ENCODE measurements at regions not wholly inside any gene's neighbourhood (a gene's known extent, or its start where the extent isn't known, plus 50 kb on each side); places are given as distances from the start of the nearest gene placed in this dataset.

DNA sequence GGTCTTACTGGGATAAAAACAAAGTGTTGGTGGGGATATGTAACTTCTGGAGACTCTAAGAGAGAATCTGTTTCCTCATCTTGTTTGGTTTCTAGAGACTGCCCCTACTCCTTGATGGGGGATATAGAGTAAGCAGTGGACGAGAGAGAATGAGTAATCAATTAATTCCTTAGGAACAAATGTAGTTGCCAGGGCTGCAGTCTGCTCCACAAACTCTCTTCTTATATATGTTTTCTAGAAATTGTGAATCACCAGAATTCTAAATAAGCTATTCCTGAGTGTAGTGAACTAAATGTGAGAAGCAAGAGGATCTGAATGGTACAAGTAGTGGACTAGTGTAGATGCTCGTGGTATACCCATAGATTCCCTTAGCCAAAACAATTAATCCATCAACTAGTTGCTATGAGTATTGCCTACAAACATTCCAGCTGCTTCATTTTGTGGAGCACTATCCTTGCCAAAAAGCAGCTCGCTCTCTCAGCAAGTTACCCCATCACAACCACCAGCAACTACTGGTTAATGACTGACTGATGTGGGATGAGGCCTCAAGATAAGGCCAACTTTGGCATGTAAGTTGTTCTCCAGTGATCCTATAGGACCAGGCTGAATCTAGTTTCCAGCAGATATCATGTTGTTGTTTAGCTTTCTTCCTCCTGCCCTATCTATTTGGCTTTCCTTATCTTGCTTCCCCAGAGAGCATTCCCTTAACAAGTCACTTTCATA, 273.0 kb downstream of the SLC7A11 start:
- peak; percentile 68 for DNase-seq (ENCODE audit: low read depth)
- no peak for TF ChIP-seq CTCF (conservative IDR thresholded peaks at IDR 0.05; ENCODE audit: control insufficient read depth, insufficient read depth, low read depth, low read length)
- H3K4me3 ChIP-seq (ENCODE audit: control insufficient read depth, low read depth, low read length), result no peak overlapping the region

DNA sequence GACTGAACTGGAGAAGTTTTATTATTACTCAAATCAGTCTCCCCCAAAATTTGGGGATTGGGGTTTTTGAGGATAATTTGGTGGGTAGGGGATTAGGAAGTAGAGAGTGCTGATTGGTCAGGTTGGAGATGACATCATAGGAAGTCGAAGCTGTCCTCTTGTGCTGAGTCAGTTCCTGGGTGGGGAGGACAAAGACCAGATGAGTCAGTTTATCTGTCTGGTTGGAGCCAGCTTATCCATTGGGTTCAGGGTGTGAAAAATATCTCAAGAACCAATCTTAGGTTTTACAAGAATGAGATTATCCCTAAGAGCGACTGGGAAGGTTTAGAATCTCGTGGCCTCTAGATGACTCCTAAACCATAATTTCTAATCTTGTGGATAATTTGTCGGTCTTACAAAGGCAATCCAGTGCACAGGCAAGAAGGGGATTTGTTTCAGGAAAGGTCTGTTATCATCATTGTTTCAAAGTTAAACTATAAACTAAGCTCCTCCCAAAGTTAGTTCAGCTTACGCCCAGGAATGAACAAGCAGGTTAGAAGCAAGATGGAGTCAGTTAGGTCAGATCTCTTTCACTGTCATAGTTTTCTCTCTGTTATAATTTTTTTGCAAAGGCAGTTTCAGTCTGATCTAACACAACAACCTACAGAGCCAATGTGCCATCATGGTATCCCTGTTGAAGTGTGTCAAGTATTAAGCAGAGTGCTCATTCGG, 274.5 kb downstream of the SLC7A11 start:
- no peak for TF ChIP-seq CTCF (conservative IDR thresholded peaks at IDR 0.05; ENCODE audit: control insufficient read depth, insufficient read depth, low read depth, low read length)
- H3K4me3 ChIP-seq (ENCODE audit: control insufficient read depth, low read depth, low read length), result no peak overlapping the region
- DNase-seq (ENCODE audit: low read depth), result peak; percentile 45

DNA sequence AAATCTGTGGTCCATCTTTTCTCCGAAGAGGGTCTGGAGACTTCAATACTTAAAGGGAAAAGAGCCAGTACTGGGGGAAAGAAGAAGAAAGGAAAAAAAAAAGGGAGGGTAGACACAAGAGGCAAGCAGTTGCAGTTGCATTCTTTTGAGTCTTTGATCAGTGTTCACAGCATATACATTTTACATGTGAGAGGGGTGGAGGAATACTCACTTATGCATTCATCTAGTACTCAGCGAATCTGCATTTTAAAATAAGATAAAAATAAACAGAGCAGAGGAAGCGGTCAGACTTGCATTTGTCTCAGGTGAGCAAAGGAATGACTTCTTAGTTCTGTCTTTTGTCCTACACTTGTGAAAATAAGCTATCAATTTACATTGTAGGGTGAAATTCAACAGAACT, 275.6 kb downstream of the SLC7A11 start:
- no peak overlapping the region for H3K4me3 ChIP-seq (ENCODE audit: control insufficient read depth, low read depth, low read length)
- no peak for DNase-seq (ENCODE audit: low read depth)
- no peak for TF ChIP-seq CTCF (conservative IDR thresholded peaks at IDR 0.05; ENCODE audit: control insufficient read depth, insufficient read depth, low read depth, low read length)

GRCh38 chr4:137961051-137961438, 281.1 kb downstream of the SLC7A11 start:
- no peak overlapping the region for H3K4me3 ChIP-seq (ENCODE audit: control insufficient read depth, low read depth, low read length)
- no peak for TF ChIP-seq CTCF (conservative IDR thresholded peaks at IDR 0.05; ENCODE audit: control insufficient read depth, insufficient read depth, low read depth, low read length)
- DNase-seq (ENCODE audit: low read depth), result no peak

DNA sequence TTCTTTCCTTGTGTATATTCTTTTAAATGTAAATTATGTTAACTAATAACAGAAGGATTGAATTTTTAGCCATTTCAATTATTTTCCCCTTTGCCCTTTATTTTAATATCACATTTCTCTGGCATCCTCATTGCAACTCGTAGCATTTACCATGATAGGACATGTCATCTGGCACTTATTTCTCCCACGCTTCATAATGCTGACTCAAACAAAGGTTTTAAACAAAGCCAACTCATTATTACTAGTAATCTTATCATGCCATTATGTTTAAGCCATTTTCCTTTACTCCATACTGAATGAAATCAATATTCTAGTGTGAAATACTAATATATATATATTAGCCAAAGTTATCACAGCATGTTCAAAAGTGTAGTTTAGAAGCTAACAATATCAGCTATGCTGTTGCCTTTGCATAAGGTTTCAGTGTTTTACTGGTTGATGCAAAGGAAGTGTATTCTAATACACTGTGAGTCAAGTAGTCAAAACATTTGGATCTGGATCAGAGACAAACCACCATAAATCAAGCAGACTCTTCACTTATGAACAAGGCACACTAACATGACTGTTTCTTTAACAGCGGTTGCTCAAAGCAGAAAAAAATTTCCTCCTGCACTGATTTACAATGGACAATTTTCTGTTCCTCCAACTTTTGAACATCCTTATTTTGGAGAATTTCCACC, 281.6 kb downstream of the SLC7A11 start:
- H3K4me3 ChIP-seq (ENCODE audit: control insufficient read depth, low read depth, low read length), result no peak overlapping the region
- DNase-seq (ENCODE audit: low read depth), result peak; percentile 95
- TF ChIP-seq CTCF (conservative IDR thresholded peaks at IDR 0.05; ENCODE audit: control insufficient read depth, insufficient read depth, low read depth, low read length), result no peak

DNA sequence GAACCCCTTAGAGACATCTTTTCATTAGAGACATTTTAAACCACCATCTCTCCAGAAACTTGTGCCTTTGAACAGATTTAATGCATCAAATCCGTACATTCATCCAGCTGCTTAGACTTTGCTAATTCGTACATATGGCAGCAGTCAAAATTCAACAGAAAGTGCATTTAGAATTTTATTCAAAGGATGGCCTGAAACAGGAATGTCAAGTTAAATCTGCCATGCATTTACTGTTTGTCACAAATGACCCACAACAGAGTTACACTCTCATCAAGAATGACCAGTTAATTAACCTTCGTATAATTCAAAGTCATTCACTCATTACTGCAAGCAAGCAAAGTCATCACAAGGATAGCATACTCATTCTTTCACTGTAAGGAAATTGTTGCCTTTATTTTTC, 284.3 kb downstream of the SLC7A11 start:
- no peak for TF ChIP-seq CTCF (conservative IDR thresholded peaks at IDR 0.05; ENCODE audit: control insufficient read depth, insufficient read depth, low read depth, low read length)
- DNase-seq (ENCODE audit: low read depth), result no peak
- H3K4me3 ChIP-seq (ENCODE audit: control insufficient read depth, low read depth, low read length), result no peak overlapping the region

Data from fibroblast of mammary gland (primary cell).